MCF 10A (cell line): ENCODE measurements at regions not wholly inside any gene's neighbourhood (a gene's known extent, or its start where the extent isn't known, plus 50 kb on each side); places are given as distances from the start of the nearest gene placed in this dataset.
A peak's percentile ranks its signal among the peaks of the same experiment; 100 is the strongest.

ENCODE experiments used
- BruUV-seq: library from RNA; stranded (reverse); fragments of 400-500 nt; replicated peaks from 2 replicates; lab custom pipeline; 2021; lab: Mats Ljungman, UMichigan
- CTCF ChIA-PET: fragments of 300-600 bp; sonication (Branson Sonifier 250); formaldehyde crosslinking; extraction: SDS; loops from one replicate; lab custom pipeline; 2021; ENCODE audit warnings: antibody characterized with exemption, inconsistent platforms; lab: Yijun Ruan, JAX
- POLR2A ChIA-PET: fragments of 300-600, 350-650 bp; sonication (Branson Sonifier 250); formaldehyde crosslinking; extraction: SDS; loops from one replicate; lab custom pipeline; 2020; ENCODE audit warnings: antibody characterized with exemption, inconsistent platforms; lab: Yijun Ruan, JAX
- DNase-seq: peaks from one replicate; pipeline ENCODE4 v3.0.0-alpha.2; 2018; ENCODE audit not compliant: unreplicated experiment
- H3K27ac Mint-ChIP-seq: one replicate; pipeline ENCODE4 v1.8.0; 2022; ENCODE audit warnings: mild to moderate bottlenecking, low read depth, mixed read lengths; ENCODE audit not compliant: unreplicated experiment
- H3K27me3 Mint-ChIP-seq: one replicate; pipeline ENCODE4 v1.8.0; 2022; ENCODE audit warnings: mixed read lengths; ENCODE audit not compliant: insufficient read depth, unreplicated experiment
- H3K36me3 Mint-ChIP-seq: one replicate; pipeline ENCODE4 v1.8.0; 2022; ENCODE audit warnings: mild to moderate bottlenecking, moderate library complexity, mixed read lengths; ENCODE audit not compliant: insufficient read depth, unreplicated experiment
- H3K4me1 Mint-ChIP-seq: one replicate; pipeline ENCODE4 v1.8.0; 2022; ENCODE audit warnings: mixed read lengths; ENCODE audit not compliant: insufficient read depth, unreplicated experiment
- H3K4me3 Mint-ChIP-seq: one replicate; pipeline ENCODE4 v1.8.0; 2022; ENCODE audit warnings: mild to moderate bottlenecking, moderate library complexity, mixed read lengths; ENCODE audit not compliant: unreplicated experiment
- H3K9me3 Mint-ChIP-seq: one replicate; pipeline ENCODE4 v1.8.0; 2022; ENCODE audit warnings: mixed read lengths; ENCODE audit not compliant: unreplicated experiment
- intact Hi-C: fragments of 100-400 bp; cut with micrococcal nuclease; formaldehyde crosslinking; loops from 2 replicates; pipeline ENCODE4 v1.14.1; 2022
- TF ChIP-seq, protein P1 (sequence below): fragments of 200-600 bp; IDR thresholded peaks from one replicate; pipeline ENCODE4 v1.8.0; 2022; ENCODE audit warnings: antibody characterized with exemption, mild to moderate bottlenecking; ENCODE audit not compliant: unreplicated experiment

DNA sequence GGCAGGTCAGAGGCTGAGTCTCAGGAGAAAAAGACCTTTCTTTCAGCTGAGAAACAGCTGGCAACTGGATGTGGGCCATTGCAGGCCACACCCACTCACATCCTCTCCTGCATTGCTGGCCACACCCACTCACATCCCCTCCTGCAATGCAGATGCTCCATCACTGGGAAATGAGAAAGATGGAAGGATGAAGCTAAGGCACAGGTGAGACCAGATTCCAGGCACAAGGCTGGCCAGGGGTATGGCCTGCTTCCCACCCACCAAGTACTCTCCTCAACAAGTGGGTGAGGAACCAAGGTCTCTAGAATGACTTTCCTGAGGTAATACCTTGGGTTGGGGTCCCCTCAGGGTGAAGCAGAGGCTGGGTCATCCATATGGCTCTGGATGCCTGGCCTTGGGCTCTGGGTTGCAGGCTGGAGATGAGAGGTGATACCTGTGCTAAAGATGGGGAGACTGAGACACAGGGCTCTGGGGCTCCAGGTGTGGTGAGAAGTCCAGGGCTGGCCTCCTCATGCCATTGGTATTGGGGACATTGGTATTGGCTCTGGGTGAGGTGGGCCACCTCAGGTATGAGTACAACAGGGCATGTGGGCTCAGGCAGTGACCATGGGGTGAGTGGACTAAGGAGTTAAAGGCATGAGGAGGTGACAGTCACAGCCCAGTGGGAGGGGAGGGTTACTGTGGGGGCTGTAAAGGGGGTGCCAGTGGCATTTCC lies 1726.8 kb downstream of the TP53TG3F start:
- CTCF ChIA-PET: no interaction called here
- POLR2A ChIA-PET: no interaction called here
- no TSS peak for BruUV-seq
- Mint-ChIP-seq H3K36me3 (no peaks in the 10 kb centered on the region), H3K9me3 (no peaks in the 10 kb centered on the region), H3K27me3 (no peaks in the 10 kb centered on the region), H3K4me3 (no peak overlapping the region), H3K4me1 (no peaks in the 10 kb centered on the region), H3K27ac (peak overlapping the region; percentile 73)
- no peak for DNase-seq
- intact Hi-C loops: no loop called here
- TF ChIP-seq, protein P1, sequence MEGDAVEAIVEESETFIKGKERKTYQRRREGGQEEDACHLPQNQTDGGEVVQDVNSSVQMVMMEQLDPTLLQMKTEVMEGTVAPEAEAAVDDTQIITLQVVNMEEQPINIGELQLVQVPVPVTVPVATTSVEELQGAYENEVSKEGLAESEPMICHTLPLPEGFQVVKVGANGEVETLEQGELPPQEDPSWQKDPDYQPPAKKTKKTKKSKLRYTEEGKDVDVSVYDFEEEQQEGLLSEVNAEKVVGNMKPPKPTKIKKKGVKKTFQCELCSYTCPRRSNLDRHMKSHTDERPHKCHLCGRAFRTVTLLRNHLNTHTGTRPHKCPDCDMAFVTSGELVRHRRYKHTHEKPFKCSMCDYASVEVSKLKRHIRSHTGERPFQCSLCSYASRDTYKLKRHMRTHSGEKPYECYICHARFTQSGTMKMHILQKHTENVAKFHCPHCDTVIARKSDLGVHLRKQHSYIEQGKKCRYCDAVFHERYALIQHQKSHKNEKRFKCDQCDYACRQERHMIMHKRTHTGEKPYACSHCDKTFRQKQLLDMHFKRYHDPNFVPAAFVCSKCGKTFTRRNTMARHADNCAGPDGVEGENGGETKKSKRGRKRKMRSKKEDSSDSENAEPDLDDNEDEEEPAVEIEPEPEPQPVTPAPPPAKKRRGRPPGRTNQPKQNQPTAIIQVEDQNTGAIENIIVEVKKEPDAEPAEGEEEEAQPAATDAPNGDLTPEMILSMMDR: no peak

DNA sequence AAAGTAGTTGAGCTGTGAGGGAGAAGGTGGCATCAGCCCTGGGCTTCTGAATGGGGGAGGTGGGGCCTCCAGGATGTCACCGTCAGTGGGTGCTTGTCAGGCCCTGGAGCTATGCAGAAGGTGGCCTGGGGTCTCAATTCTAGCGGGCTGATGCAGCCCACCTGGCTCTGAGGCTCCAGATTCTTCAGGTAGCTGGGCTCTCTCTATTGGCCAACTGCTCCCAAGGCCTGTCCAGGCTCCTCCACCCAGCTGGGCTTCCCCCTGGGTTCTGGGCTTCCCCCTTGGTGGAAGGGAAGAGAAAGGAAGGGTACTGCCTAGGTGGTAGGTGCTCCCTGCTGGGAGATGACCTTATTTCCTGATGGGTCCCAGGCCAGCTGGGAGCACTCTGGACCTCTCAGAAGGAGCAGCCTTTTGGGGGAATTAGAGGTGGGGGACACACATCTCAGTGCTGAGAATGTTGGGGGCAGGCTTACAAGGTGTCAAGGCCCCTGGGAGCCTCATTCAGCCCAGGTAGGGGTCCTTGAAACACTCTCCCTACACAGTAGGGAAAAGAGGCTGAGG lies 1728.3 kb downstream of the TP53TG3F start:
- no peaks in the 10 kb centered on the region for H3K4me1 Mint-ChIP-seq
- no peak overlapping the region for H3K4me3 Mint-ChIP-seq
- BruUV-seq: no TSS peak
- no peak overlapping the region for H3K27ac Mint-ChIP-seq
- CTCF ChIA-PET: interaction anchor here (0.6 to 0.7 kb wide), 2 partner anchors 63 to 192 kb away, joined by 3 read pairs; no protein-coding TSS in a partner anchor
- POLR2A ChIA-PET: no interaction called here
- TF ChIP-seq, protein P1: no peak
- H3K9me3 Mint-ChIP-seq: no peaks in the 10 kb centered on the region
- intact Hi-C loops: loop anchor here (2.0 kb wide), 1 partner anchor 203 kb away; no protein-coding TSS in a partner anchor
- H3K36me3 Mint-ChIP-seq: no peaks in the 10 kb centered on the region
- DNase-seq: no peak
- no peaks in the 10 kb centered on the region for H3K27me3 Mint-ChIP-seq

DNA sequence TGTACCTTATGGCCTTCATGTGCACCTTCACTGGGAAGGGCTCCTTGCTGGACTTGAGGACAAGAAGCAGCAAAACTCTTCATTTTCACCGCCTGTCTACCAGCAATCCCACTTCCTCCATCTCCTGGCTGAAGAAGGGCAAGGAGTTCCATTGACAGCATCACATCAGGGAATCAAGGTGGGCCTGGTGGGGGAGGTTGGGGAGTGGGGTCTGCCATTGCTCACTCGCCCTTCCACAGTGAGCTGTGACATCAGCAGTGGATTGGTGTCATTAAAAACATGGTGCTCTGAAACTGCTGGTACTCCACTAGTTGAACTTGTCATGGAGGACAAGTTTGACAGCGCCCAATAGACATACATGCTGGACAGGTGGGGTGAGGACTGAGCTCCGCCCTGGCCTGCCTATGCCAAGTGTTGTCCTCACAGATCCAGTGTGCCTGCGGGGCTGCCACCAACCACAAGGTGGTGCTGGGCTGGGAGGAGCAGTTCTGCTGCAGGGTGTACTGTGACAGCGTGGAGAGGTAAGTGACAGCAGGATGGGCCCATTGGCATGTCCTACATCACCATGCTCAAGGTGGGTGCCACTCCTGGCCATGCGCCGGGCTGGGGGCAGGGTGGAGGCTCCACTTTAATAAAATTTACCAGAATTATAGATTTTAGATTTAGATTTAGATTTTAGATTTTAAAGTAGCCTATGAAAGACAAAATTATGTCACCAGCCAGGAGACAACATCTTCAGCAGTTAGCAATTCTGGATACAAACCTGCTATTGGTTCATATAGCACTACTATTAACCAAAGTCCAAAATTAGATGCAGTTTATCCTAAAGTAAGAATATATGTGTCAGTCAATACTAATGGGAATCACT lies 1729.1 kb downstream of the TP53TG3F start:
- intact Hi-C loops: loop anchor here (2.0 kb wide), 1 partner anchor 202 kb away; no protein-coding TSS in a partner anchor
- no peaks in the 10 kb centered on the region for H3K27me3 Mint-ChIP-seq
- BruUV-seq: no TSS peak

More for the DNA sequence above, 1729.1 kb downstream of the TP53TG3F start:
- POLR2A ChIA-PET: no interaction called here
- CTCF ChIA-PET: interaction anchor here (0.6 kb wide), 1 partner anchor 62 kb away, joined by 3 read pairs; no protein-coding TSS in a partner anchor
- H3K27ac Mint-ChIP-seq: no peak overlapping the region
- H3K4me3 Mint-ChIP-seq: no peak overlapping the region
- DNase-seq: peak; percentile 27
- H3K36me3 Mint-ChIP-seq: no peaks in the 10 kb centered on the region
- no peaks in the 10 kb centered on the region for H3K9me3 Mint-ChIP-seq
- TF ChIP-seq, protein P1: peak; percentile 25
- H3K4me1 Mint-ChIP-seq: no peaks in the 10 kb centered on the region
